IPS-NIHi7 (cell line): ENCODE measurements at regions not wholly inside any gene's neighbourhood (a gene's known extent, or its start where the extent isn't known, plus 50 kb on each side); places are given as distances from the start of the nearest gene placed in this dataset.

Experiments
- DNase-seq: peaks from one replicate; pipeline ENCODE4 v3.0.0; 2012; ENCODE audit warnings: mixed read lengths; ENCODE audit errors: extremely low spot score

GRCh38 chr3:177599326-177599725 lies 402.0 kb upstream of the TBL1XR1 start:
- DNase-seq = no peak

- DNase-seq = no peak
Measured at GRCh38 chr3:177599837-177600236, 402.6 kb upstream of the TBL1XR1 start.

- no peak for DNase-seq
Measured at GRCh38 chr3:177600411-177600810, 403.1 kb upstream of the TBL1XR1 start.

GRCh38 chr3:177601152-177601551 lies 403.9 kb upstream of the TBL1XR1 start:
- no peak for DNase-seq

GRCh38 chr3:177602601-177603147 lies 405.4 kb upstream of the TBL1XR1 start:
- DNase-seq = no peak

- no peak for DNase-seq
Measured at GRCh38 chr3:177603148-177603603, 405.9 kb upstream of the TBL1XR1 start.

- DNase-seq = no peak
Measured at GRCh38 chr3:177604181-177604580, 406.9 kb upstream of the TBL1XR1 start.

- no peak for DNase-seq
Measured at GRCh38 chr3:177606891-177607290, 409.6 kb upstream of the TBL1XR1 start.

GRCh38 chr3:177607589-177607988 lies 410.3 kb upstream of the TBL1XR1 start:
- DNase-seq = no peak

GRCh38 chr3:177608443-177608842 lies 411.2 kb upstream of the TBL1XR1 start:
- DNase-seq = no peak

GRCh38 chr3:177609613-177610012 lies 412.3 kb upstream of the TBL1XR1 start:
- no peak for DNase-seq

GRCh38 chr3:177610262-177610661 lies 413.0 kb upstream of the TBL1XR1 start:
- no peak for DNase-seq

- DNase-seq = no peak
Measured at GRCh38 chr3:177610686-177611633, 413.7 kb upstream of the TBL1XR1 start.

GRCh38 chr3:177611752-177612334 lies 414.6 kb upstream of the TBL1XR1 start:
- no peak for DNase-seq

- no peak for DNase-seq
Measured at GRCh38 chr3:177613901-177614300, 416.6 kb upstream of the TBL1XR1 start.

- DNase-seq = no peak
Measured at GRCh38 chr3:177615015-177615414, 417.7 kb upstream of the TBL1XR1 start.

- no peak for DNase-seq
Measured at GRCh38 chr3:177618873-177619733, 421.8 kb upstream of the TBL1XR1 start.

GRCh38 chr3:177620073-177620472 lies 422.8 kb upstream of the TBL1XR1 start:
- no peak for DNase-seq

- DNase-seq = peak; percentile 21
Measured at GRCh38 chr3:177622520-177622919, 425.2 kb upstream of the TBL1XR1 start.

GRCh38 chr3:177622982-177623617 lies 425.8 kb upstream of the TBL1XR1 start:
- DNase-seq = no peak
